ENCODE measurements at regions not wholly inside any gene's neighbourhood (a gene's known extent, or its start where the extent isn't known, plus 50 kb on each side); places are given as distances from the start of the nearest gene placed in this dataset.
A peak's percentile ranks its signal among the peaks of the same experiment; 100 is the strongest.

DNA sequence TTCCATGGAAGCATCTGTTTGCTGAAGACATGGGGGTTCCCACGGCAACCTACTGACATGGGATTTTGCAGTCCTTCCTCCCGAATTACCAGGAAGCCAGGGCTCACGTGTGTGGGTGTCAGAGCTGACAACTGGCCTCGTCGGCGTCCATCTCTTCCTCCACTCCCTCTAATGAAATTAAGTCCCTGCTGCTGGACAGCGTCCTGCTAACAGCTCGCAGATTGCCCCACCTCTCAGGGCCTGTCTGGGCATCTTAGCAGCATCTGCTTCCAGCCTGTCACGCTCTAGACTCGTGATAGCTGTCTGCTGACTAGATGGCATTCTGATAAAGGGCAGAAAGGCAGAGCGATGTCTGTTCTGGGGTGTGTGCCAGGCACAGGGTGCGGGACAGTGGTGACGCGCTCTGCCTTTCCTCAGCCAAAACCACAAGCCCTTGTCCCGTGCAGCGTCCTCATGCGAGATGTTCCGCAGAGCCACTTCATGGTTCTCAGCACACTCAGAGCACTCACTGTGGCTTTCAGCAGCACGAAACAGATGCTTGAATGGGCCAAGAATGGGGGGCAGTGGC, 161.1 kb downstream of the ARL4C start:
- DNase-seq (ENCODE audit: low spot score), result peak; percentile 71

DNA sequence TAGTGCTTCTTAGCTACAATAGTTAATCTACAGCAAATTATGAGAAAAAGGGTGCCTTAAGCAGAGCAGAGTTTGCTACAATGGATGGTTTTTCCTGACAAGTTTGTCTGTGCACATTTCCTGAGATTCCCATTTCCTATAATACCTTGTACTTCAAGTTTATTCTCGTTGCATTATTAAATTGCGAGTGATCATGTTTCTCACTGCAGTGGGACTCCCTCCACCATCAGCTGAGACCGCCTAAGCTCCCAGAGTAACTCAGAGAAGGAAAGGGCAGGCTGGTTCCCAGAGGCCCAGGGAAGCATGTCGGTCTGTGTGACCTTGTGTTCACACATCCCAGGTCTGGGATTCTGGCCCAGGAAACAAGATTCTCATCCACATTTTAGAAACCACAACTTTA, 162.1 kb downstream of the ARL4C start:
- DNase-seq (ENCODE audit: low spot score), result no peak

DNA sequence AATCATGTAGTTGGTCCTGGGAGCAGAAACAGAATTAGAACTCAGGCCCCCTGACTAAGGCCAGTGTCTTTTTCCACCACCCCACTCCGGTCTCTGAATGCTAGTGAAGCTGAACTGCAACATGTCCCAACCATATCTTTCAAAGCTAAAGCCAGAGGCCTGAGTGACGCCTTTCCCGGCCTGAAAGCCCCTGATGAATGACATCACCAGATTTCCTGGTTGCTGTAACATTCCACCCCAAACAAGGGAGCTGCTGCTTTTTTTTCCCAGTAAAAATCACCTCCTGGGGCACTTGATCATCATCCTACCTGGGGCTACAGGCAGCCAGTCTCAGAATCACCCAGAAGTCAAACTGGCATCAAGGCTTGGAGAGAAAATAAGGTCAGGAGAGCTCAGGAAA, 162.7 kb downstream of the ARL4C start:
- DNase-seq (ENCODE audit: low spot score), result no peak

DNA sequence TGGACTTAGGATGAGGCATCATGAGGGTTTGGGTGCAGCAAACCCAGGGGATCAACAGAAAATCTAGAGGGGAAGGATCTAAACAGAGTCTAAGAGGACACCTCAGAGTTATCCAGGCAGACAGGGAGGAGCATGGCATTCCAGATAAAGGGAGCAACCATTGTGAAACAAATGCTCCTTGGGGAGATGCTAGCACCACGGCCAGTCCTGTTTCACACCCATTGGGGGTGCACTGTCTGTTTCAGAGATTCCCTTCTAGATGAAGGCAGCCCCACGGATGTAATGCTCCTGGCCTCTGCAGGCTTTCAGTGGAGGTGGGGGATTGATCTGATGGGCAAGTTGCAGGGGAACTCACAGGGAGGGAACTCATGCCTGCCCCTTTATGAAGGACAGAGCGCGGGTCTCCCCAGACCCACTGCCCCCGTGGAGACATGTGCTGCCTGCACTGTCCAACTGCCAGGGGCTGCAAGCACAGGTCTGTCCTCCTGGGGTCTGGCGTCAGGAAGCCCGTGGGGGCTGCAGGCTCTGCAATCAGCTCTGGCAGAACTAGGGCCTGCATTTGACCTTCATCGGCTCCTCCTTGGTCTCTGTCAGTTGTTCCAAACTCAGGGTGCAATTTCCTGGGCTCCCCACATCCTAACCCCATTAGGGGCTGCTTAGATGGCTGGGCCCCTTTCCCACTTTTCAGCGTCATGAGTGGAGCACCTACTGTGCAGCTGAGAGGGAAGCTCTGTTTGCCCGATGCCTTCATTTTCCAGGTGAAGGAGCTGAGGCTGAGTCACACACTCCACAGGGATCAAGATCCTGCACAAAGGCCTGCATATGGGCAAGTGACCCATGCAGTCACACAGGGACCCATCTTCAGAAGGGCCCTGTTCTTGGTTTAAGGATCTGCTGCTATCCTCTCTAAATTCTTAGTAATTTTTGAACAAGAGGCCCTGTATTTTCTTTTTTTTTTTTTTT, 163.4 kb downstream of the ARL4C start:
- DNase-seq (ENCODE audit: low spot score), result no peak

DNA sequence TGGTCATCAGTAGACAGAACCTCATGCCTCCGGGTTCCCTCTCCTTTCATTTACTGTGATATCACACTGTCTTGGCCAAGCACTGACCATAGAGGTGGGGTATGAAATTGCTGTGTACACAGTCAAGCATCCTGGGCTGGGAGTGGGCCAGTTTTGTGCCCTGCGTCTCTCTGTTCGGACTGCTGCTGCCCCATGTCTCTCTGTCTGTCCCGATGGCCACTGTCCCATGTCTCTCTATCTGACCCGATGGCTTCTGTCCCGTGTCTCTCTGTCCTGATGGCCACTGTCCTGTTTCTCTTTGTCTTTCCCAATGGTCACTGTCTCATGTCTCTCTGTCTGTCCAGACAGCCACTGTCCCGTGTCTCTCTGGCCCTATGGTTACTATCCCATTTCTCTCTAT, 164.9 kb downstream of the ARL4C start:
- no peak for DNase-seq (ENCODE audit: low spot score)

DNA sequence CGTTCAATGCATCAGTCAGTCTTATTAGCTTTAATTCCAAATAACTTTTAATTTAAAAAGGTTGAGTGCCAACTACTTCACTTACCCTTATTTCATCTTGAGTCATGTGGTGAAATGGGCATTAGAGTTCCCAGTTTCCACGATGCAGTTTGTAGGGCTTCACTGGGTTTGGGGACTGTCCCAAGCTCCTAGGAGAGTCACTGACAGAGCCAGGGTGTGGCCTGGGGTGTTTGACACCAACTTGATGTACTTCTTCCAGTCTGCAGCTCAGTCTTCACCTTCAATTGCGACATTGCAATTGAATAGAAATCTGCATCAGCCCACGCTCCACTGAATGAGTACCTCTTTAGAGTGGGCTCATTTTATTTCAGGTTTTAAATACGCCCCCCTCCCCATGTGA, 165.3 kb downstream of the ARL4C start:
- no peak for DNase-seq (ENCODE audit: low spot score)

DNA sequence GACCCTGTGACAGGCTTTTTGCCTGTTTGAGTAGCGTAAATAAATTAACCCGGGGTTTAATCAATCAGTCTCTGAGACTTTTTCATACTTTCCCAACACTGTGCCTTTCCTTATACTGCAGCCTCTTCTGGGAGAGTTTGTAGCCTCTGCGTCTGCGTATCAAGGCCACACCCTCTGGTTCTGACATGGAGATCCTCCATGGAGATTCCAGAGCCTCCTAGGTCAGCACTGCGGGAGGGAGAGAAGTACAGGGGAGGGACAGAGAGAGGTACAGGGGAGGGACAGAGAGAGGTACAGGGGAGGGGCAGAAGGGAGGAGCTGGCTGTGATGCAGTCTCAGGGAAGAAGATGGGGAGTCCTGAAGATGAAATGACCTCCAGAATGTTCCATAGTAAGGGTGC, 166.0 kb downstream of the ARL4C start:
- no peak for DNase-seq (ENCODE audit: low spot score)

DNA sequence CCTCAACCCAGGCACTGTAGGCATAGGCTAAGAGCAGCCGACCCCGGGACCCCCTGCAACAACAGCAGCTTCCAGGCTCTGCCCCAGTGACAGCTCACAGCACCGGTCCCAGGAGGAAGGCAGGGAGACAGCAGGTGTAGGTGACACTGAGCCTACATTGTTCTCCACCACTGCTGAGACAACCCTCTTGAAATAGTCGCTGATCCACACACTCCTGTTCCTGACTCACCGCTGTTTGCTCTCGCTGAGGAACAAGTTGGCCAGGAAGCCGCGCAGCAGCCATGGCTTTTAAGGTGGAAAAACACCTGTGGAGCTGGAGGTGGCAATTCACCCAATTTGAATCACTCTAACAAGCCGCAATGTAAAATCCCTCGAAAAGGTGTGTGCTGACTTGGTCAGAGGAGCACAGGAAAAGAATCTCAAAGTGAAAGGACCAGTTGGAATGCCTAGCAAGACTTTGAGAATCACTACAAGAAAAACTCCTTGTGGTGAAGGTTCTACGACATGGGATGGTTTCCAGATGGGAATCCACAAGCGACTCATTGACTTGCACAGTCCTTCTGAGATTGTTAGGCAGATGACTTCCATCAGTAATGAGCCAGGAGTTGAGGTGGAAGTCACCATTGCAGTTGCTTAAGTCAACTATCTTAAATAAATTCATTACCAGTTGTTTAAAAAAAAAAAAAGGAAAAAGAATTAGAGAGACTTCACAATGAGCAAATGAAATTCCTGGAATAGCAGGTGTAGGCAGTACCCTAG, 167.5 kb downstream of the ARL4C start:
- no peak for DNase-seq (ENCODE audit: low spot score)

DNA sequence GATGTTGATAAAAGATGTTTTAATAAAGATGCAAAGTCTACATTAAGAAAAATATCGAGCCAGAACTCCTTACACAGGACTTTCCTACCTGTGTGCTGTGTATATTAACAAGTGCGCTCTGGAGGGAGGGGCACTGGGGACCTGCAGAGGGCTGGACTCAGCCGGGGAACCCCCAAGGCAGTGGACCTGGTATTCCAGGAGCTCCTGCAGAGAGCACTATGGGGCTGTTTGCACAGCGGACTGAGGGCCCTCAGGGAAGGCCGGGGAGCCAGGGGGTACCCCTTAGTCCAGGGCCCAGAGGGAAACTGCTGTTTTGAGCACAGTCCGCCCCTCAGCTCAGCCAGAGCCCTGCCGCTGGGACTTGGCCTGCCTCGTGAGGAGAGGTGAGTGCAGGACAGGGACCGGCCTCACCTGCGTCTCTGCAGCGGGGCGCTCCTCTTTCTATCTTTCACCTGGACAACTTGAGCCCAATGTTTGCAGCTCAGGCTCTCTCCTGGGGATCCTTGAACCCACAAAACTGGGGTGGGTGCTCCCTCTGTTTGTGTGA, 168.4 kb downstream of the ARL4C start:
- no peak for DNase-seq (ENCODE audit: low spot score)

DNA sequence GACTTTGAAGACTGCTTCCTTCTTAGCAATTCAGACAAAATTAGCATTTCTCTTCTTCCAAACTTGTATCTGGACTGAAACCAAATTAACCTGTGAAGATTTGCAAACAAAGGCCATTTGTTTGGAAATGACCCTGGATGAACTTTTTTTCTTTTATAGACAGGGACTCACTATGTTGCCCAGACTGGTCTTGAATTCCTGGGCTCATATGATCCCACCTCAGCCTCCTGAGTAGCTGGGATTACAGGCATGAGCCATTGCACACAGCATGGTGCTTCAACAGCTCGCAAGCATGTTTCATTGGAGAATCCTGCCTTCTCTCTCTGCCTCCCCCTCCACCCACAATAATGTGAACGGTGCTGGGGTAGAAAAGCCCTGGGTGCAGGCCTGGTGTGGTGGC, 170.2 kb downstream of the ARL4C start:
- DNase-seq (ENCODE audit: low spot score), result no peak

DNA sequence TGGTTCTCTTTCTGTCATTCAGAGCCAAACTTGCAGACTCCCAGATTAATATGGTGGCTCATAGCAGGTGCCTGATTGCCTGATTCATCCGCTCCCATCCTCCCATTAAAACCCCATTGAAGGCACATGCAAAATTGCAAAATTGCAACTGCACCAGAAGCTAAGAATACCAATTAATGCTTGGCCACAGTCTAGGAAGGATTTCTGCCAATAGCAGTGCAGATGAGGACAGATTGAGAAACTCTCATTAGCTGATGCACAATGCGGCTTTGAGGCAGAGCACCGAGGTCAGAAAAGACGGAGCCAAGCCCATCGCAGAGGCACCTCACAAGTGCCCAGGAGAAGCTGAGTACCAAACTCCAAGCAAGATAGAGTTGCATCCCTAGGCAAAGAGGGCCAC, 172.8 kb downstream of the ARL4C start:
- peak; percentile 63 for DNase-seq (ENCODE audit: low spot score)

DNA sequence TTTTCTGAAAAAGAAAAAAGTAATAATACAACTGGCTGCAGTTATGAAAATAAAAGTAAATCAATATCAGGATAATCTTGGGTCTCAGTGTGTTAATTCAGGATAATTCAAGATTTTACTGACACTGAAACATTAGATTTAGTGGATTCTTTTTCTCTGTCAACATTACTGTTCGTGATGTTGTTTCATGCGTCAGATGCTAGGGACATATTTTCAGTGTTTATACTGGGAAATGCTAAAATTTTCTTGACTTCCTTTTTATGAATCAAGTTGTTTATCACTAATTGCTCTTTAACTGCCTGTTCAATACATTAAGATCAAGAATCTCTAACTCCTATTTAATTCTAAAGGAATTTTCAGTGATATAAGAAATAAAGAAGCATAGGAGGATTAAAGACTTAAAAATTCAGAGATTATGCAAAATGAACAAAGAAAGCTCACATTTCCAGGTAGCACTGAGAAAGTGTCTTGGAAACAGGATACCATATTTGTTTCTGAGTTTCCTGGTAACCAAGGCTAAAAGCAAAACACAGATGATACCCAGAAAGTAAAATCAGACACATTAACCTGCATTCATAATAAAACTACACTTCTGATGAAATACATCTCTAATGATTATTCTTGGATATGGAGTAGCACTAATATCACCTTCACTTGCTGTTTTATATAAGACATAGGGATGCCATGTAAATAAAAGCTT, 174.0 kb downstream of the ARL4C start:
- DNase-seq (ENCODE audit: low spot score), result no peak

DNA sequence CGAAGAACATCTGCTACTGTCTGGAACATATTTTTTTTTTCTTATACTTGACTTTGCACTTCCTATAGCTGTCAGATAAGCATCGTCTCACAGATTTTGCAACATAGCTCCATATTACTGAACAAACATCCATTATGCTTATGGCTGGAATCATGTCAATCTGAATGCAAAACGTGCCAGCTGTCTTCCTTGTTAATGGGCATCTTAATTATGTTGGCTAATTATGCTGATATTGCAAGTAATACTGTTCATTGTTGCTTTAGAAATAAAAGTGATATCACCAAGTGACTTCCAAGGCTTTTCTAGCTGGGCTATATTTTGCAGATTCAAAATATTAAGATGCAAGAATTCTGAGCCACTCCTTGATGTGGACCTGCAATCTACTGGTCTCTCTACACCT, 176.8 kb downstream of the ARL4C start:
- DNase-seq (ENCODE audit: low spot score), result no peak

DNA sequence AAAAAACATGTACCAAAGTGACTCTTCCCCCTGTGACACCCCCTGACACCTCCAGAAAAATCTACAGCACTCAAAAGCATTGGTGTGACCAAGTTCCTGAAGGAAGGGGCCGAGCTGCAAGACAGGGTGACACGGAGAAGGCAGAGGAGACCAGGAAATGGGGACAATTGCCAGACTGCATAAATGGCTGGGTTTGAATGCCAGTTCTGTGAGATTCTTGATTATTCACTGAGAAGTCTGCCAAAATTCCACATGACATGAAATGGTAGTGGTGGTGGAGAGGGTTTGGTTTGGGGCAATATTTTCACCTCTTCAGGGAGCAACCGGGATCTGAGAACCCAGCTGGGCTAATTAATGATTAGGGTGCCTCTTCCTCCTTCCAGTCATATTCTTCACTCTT, 178.5 kb downstream of the ARL4C start:
- DNase-seq (ENCODE audit: low spot score), result no peak

DNA sequence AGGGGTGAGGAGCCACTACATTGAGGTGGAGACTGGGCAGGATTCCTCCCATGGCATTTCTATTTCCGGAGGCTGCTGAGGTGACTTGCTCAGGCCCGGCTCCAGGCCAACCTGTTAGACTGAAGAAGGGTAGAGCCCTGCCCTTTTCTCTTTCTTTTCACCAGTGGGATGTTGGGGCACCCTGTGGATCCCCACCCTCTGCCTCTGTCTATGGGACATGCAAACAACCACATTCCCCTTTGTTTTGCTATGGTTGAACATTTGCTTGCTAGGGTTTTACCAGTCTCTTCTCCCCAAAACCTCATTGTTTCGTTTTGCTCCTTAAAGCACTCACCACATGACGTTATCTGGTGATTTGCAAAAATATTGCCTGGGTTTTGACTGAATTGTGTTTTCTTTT, 183.3 kb downstream of the ARL4C start:
- no peak for DNase-seq (ENCODE audit: low spot score)

DNA sequence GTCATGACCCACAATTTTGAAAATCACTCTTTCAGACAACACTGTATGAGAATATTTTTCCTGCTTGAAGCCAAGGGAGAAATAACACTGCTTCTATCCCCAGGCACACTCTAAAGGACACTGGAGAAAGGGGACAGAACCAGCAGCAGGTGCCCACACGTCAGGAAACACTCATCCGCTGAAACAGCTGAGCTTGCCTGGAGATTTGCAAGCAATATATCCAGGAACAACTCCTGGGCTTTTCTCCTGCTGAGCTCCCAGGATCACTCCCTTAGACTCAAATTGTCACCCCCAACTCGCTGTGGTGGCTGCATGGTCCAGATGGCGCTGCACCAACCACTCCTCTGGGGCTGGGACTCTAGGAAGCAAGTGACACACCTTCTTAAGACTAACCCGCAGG, 186.7 kb downstream of the ARL4C start:
- no peak for DNase-seq (ENCODE audit: low spot score)

DNA sequence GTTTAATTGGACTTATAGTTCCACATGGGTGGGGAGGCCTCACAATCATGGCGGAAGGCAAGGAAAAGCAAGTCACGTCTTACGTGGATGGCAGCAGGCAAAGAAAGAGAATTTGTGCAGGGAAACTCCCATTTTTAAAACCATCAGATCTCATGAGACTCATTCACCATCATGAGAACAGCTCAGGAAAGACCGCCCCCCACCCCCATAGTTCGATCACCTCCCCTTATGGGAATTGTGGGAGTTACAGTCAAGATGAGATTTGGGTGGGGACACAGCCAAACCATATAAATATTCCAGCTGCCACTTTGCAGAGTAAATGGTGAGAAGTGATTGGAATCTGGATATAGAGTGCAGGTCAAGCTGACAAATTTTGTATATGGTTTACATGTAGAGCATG, 187.4 kb downstream of the ARL4C start:
- no peak for DNase-seq (ENCODE audit: low spot score)

DNA sequence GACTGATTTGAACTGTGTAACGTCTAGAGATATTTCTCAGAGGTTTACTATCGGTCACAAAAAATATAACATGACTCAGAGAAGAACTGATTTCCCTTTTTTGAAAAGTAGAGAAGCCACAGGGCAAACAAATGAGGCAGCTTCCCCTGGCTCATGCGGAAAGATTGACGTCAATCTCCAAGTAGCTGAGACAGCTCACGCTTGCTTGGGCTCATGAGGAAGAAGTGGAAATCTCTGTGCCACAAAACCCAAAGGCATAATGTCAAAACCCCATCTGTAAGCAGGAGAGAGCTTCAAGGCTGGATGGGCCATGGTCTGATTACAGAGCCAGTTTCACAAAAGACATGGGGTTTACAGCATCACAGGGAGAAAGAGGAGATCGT, 188.1 kb downstream of the ARL4C start:
- peak; percentile 36 for DNase-seq (ENCODE audit: low spot score)

DNA sequence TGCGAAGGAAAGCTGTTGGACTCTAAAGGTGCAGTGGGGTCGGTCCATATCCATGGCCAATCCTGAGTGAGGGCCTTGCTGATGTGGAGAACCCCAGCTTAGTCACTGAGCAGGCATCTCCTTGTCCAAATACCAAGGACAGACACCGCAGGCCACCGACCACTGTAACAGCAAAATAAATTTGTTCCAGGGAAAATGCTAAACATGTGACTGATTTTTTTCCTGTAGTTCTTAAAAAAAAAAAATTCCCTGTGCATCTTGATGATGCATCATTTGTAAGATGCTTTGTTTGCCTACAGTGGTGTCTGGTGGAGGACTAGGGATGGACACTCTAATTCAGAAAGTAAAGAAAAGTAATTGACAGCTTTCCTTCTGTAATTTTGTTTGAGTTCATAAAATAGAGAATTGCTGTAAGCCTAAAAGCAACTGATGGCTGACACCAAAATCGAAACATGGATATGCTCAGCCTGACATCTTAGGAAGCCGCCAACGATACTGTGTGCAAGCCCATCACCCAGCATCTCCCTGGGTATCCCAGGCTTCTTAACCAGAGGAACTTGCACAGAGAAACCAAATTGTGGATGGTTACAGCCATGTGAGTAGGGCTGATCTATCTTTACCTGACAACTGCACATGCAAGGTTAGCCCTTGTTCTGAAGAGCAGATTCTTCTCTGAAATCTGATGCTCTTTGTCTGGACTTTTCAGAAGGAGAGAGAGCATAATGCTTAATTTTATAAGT, 188.6 kb downstream of the ARL4C start:
- no peak for DNase-seq (ENCODE audit: low spot score)

DNA sequence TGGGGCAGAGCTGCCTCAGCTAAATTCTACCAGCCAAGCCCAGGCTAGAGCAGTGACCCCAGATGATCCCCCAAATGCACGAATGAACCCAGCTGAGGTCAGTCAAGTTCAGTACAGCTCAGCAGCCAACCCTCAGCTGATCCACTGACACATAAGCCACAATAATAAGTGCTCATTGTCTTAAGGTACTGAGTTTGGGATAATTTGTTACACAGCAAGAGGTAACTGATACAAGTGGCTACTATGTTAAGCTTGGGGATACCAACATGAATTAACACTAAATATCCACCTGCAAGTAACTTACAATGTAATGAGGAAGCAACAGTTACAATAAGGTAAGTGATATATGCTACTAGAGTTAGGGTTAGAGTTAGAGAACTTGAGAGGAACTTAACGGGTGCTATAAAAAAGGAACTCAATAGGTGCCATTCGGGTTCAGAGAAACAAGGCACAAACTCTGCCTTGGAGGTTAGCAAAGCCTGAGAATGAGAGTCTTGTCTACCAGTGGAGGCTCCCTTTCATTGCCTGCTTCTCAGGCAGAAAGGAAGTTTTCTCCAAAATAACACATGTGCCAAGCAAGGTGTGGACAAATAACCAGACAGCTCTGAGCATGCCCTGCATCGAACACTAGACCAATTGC, 189.4 kb downstream of the ARL4C start:
- DNase-seq (ENCODE audit: low spot score), result no peak
